NCI-H1105 treated with DMSO at 0.1 percent for 48 hours (cell line): ENCODE measurements at regions not wholly inside any gene's neighbourhood (a gene's known extent, or its start where the extent isn't known, plus 50 kb on each side); places are given as distances from the start of the nearest gene placed in this dataset.
"Not testable (repeated sequence)": the region's sequence is repeated elsewhere in the genome, so short reads cannot be mapped to it uniquely, and the experiment has no call there.

Experiments used
- DNase-seq: peaks from one replicate; lab custom pipeline; 2025; lab: John Stamatoyannopoulos, UW

DNA sequence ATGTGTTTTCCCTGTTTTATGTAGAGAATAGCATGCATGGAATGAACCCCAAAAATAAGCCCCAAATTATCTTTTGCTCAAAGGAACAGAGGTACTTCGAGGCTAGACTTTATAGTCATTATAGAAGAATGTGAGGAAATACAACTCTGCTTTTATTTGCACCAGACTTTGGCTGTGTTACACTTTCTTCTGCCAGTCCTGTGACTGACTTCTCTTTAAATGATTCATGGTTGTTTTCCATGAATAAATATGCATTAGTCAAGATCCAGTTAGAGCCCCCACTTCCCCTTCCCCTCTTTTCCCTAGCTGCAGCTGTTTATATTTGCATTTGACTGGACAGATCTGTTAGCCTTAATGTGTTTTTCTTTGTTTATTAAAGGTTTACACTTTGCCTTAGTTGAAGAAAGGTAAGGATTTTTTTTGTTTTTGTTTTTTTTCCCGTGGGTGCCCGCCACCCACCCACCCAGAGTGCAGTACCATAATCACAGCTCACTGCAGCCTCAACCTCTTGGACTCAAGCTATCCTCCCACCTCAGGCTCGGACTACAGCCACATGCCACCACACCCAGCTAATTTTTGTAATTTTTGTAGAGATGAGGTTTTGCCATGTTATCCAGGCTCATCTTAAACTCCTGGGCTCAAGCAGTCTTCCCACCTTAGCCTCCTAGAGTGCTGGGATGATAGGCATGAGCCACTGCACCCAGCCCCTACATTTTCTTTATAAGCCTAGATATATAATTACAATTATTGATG is 152.6 kb downstream of the CYB561 start:
- no peak for DNase-seq

DNA sequence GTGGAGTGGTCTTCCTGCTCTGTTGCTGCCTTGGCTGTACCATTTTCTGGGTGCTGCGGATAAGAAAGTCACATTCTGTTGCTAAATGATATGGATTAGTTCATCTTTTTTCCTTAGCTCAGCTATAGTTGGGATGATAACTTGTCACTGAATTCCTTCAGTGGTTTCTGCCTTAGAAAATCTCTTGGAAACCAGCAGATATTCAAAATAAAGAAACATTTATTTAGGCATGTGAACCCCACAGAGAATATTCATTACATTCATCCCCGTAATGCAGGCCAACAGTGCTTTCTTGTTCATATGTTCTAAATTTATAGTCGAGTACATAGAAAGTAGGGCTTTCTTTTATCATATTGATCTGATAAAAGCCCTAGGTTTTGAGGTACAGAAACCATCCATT is 151.3 kb downstream of the CYB561 start:
- no peak for DNase-seq

DNA sequence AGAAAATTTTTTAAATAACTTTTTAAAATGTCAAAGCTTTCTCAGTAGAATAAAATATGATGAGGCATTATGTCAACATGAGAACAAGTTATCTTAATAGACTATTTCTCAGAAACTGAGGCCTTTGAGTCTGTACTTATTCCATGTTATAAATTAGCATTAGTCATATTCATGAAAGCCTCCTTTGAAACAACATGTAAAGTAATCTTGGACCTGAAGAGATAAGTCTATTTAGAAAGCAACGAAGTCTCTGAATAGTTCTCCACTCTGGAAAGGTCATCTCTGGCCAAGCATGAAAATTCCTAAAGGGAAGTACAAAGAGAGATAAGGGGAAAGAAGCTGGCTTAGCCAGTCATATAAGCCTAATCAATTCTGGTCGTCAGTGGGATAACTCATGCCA is 150.8 kb downstream of the CYB561 start:
- no peak for DNase-seq

DNA sequence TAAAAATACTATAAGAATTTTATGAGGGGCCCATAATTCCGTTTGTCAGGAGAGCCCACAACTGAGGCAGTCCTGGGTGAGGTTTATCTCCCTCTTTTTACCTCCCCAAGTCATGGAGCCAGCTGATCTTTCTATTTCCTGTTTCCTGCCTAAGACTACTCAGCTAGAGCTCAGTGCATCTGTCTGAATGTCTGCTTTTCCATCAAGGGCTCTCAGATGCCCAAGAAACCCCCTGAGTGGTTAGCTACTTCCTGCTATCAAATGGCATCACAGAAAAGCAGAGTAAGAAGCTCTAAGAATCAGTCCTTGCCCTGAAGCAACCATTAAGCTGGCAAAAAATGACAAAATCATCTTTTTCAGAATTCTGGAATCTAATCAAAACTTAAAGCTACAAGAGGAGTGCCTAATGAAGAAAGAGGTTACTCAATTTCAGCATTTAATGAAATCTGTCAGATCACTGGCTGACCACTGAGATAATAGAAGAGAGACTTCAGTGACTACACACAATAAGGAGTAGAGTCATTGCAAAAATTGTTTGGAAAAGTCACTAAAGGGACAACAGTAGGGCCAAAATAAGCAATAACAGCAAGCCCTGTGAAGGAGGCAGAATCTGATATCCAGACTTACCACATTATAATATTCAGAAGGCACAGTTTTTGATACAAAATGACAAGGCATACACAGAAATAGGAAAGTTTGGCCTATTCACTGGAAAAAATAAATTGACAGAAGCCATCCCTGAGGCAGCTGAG is 150.1 kb downstream of the CYB561 start:
- DNase-seq, result no peak

DNA sequence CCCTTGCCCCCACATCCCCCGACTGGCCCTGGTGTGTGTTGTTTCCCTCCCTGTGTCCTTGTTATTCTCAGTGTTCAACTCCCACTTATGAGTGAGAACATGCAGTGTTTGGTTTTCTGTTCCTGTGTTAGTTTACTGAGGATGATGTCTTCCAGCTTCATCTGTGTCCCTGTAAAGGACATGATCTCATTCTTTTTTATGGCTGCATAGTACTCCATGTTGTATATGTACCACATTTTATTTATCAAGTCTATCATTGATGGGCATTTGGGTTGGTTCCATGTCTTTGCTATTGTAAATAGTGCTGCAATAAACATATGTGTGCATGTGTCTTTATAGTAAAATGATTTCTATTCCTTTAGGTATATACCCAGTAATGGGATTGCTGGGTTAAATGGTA is 147.2 kb downstream of the CYB561 start:
- not testable (repeated sequence) for DNase-seq

DNA sequence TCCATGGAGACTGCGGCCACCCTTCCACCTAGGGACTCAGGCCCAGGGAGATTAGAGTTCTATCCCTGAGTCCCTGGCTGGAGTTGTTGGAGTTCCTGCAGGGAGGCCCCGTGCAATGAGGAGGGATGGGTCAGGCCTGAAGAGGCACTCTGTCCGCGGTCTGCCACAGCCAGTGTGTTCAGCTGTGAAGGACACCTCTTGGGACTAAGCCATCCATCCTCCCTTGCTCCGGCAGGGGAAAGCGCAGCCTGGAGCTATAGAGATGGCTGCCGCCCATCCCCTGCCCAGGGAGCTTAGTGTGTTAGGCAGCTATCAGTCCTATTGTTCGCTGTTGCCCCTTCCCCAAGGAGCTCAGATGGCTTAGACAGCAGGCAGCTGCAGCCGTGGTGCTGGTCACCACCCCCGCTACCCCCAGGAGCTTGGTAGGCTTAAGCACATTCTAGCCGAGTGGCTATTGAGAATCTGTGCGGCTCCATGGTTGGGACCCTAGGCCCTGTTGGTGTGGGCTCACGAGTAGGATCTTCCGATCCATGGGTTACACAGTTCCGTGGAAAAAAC is 141.3 kb downstream of the CYB561 start:
- no peak for DNase-seq

DNA sequence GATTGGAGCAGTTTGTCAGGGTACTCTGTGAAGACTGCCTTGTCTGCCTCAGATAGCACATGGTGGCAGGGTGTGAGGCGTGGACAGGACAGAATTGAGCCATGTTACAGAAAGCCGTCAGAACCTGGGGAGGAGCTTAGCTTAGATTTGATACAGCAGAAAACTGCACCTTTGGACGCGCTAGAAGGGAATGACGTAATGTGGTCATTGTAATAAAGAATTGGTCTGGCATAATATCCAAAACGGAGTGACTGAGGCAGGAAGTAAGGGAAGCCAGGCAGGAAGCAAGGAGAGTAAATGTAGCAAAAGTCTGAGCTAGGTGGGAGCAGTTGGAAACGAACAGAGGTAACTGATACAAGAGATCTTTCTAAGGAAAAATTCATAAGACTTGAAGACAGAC is 140.2 kb downstream of the CYB561 start:
- no peak for DNase-seq

DNA sequence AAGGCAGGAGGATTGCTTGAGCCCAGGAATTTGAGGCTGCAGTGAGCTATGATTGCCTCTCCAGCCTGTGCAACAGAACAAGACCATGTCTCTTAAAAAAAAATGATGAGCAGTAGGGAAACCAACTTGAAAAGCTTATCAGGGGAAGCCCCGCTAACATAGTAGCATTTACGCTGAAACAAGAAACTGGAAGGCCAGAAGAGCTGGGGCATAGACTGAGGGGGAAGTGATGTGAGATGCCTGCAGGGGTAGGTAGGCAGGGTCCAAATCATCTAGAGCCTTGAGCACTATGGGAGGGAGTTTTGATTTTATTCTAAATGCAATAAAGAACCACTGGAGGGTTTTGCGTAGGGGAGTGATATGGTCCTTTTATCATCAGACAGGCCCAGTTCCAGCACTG is 139.3 kb downstream of the CYB561 start:
- DNase-seq, result no peak

DNA sequence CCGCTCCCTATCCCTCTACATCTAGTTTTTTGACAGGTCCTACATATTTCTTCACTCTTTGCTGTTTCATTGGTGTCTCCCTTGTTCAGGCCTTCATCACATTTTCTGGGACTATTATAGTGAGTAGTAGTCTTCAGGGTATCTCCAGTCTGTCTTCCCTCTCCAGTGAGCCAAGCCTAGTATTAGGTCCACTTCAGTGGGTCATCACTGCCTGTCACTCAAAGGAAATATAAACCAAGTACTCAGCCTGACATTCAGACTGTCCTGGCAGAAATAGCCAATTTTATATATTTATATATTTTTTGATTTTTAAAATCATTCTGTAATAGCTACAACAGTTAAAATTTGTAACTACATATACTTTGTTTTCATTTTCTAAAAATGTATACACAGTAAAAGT is 137.8 kb downstream of the CYB561 start:
- no peak for DNase-seq

DNA sequence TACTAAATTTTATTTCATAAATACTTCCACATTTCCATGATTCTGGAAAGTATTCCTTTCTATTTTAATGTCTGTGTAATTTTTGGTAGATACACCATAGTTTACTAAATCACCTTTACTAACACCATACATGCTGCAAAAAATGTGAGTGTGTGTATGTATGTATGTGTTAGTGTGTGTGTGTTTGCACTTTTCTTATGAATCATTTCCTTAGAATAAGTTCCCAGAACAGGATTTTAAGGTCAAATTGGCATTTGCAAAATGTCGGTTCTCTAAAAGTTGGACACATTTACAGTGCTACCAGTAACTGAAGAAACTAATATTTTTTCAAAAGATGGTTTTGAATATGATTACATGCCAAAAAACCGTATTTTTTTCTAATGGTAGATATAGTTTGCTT is 137.1 kb downstream of the CYB561 start:
- no peak for DNase-seq

DNA sequence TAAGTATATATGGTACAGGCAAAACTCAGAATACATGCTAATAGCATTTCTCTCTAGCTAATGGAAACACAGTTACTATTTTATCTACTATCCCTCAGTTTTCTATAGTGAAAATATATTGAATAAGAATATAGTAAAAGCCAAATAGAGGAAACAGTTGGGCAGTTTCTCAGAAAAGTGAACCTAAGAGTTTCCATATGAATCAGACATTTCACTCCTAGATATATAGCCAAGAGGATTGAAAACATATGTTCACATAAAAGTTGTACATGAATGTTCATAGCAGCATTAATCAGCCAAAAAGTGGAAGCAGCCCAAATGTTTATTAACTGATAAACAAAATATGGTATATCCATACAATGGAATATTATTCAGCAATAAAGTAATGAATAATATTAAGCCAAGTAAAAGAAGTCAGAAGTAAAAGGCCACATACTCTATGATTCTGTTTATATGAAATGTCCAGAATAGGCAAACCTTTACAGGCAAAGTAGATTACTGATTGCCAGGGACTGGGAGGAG is 134.6 kb downstream of the CYB561 start:
- DNase-seq, result no peak

DNA sequence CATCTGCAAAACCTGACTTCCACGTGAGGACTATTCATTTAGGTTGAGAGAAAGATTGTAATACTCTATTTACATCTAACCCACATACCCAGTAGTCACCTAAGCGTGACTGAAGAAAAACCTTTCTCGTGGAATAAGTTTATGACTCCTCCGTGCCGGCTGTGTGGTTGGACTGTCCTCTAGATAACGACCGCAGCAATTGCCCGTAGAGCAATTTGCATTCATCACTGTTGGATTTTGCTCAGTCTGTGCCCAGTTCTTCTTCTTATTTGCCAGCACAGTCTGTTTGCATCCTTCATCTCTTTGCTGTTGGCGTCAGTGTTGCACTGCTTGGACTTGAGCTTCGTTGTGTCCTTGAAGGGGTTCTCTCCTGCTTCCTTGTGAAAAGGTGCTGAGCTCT is 131.3 kb downstream of the CYB561 start:
- no peak for DNase-seq

DNA sequence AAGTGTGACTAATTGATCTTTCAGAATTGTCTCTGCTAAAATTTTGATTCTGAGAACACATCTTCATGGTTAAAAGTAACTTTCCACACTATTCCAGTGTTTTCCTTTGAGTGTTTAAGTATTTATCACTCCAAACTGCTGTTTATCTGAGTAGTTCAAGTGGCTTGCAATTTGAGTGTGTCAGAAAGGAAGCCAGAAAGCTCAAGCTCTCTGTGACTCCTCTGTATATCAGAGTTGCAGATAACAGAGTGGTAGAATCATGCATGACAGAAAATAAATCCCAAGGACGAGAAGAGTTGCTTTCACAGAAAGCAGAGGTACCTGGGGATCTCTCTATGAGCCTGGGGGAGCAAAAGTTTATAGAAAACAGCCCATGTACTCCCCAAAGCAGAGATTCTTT is 130.0 kb downstream of the CYB561 start:
- DNase-seq, result no peak

DNA sequence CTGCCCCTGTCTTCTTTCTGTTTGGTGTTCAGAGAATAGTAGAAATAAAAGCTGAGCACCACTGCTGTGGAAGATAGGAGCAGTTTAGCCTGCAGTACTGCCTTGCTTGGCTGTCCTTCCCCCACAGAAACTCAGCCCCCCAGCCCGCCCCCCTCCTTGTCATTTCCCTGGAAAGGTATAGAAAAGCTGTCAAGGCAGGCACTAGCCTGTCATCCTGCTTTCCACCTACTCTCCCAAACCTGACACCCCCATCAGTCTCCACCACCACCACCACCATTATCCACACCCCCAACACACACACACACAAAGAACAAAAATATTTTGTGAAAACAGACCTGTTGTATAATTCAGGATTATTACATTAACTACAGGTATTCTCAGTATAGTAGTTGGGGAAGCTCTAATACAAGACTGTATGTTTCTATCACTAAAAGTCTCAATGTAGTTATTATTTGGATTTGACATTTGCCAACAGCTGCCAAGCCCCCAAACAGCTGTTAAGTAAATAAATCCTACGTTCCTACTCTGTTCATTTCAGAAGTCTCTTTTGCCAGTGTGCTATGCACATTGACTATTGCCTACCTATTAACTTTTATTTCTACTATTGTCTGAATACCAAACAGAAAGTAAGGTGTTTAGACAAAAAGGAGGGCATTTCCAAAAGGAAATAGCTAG is 128.8 kb downstream of the CYB561 start:
- no peak for DNase-seq

DNA sequence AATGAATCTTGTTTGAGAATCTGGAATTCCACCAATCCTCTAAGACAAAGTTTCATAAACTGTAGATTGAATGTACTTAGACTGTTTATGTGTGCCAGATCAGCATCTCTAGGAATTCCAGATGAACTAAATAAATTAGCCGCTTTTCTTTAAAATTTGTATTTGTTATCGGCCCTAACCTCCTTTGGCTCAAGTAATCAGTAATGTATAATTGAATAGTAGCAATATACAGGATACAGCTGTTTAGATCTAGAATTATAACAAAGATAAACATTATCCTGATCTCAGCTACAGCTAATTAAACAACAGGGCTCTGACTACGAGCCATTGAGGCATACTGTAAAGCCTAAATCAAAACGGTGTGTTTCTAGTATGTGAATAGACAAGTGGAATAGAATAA is 120.3 kb downstream of the CYB561 start:
- no peak for DNase-seq

DNA sequence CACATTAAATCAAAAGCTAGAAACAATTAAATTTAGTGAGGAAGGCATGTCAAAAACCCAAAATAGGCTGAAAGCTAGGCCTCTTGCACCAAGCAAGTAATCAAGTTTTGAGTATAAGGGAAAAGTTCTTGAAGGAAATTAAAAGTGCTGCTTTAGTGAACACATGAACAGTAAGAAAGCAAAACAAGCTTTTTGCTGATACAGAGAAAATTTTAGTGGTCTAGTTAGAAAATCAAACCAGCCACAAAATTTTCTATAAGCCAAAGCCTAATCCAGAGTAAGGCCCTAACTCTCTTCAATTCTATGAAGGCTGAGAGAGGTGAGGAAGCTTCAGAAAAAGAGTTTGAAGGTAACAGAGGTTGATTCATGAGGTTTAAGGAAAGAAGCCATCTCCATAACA is 116.2 kb downstream of the CYB561 start:
- no peak for DNase-seq

DNA sequence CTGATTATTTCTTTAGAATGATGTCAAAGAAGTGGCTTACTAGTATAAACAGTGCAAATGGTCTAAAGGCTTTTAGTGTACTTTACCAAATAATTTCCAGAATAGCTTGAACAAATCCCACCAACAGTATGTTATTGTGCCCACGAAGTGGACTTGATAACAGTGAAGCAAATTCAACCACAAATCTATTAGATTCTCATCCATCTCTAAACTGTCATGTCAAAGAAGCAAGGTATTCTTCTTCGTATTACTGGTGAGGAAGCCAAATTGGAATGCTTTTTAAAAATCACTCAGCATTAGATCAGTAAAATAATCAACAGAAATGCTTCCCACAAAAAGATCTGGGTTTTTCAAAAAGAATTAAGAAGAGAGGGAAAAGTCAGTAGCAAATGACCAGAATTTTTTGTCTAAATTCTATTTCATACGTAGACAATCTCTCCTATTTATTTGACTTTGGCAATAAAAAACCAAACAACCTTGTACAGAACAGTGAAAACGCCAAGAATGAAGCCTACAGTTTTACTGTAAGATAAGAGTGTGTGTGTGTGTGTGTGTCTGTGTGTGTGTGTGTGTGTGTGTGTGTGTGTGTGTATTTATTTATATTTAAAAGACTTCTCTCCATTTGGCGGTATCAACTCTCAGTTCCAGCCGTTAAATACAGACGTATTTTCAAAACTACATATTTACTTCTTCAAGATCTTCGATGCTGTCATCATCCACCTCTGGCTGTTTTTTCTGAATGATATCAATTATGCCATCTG is 114.6 kb downstream of the CYB561 start:
- DNase-seq, result no peak

DNA sequence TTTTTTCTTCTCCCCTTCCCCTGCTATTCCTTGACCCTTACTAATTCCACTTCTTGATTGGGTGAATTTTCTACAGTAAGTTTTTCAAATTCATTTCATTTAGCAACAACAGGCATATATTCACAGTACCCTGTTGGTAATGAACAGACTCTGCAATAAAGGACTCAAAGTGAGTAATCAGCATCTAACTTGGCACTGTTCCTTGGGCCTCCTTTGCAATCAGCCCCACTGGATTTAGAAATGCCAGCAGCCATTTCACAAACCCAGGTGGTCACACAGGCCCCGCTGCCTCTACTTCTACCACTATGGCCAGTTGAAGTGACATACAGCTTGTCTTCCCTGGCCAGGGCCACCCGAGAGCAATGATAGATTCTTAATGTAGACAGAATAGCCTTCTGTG is 113.8 kb downstream of the CYB561 start:
- DNase-seq, result no peak

DNA sequence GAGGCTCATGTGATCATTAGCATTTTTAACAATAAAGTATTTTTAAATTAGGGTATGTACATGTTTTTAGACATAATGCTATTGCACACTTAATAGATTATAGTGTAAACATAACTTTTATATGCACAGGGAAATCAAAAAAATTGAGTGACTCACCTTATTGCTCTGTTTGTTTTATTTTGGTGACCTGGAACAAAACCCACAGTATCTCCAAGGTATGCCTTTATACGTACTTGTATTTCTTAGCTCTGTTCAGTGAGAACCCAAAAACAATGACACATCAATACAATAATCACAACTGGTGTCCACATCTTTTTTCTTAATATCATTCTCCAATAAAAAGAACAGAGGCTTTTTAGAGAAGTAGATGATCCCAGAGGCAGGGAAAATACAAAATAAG is 112.2 kb downstream of the CYB561 start:
- DNase-seq, result no peak

DNA sequence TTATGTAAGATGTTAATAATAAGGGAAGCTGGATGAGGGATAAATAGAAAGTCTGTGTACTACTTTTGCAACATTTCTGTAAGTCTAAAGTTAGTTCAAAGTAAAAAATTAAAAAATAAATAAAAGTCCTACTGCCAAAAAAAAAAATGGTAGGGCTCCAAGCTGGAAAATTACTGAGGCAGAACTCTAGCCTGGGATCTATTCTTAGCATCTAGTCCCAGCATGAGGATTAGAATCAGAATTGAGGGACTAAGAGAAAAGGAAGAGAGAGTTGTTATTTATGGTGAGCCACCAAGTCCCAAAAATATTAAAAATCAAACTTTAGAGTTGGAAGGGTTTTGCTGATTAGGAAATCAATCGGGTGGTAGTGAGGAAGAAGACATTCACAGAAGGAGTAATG is 110.3 kb downstream of the CYB561 start:
- no peak for DNase-seq

DNA sequence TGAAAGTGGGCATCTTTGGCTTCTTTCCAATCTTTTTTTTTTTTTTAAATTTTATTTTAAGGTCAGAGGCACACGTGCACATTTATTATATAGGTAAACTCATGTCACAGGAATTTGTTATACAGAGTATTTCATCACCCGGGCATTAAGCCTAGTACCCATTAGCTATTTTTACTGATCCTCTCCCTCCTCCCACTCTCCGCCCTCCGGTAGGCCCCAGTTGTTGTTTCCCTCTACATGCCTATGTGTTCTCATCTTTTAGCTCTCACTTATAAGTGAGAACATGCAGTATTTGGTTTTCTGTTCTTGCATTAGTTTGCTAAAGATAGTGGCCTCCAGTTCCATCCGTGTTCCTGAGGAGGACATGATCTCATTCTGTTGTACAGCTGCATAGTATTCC is 108.5 kb downstream of the CYB561 start:
- no peak for DNase-seq

DNA sequence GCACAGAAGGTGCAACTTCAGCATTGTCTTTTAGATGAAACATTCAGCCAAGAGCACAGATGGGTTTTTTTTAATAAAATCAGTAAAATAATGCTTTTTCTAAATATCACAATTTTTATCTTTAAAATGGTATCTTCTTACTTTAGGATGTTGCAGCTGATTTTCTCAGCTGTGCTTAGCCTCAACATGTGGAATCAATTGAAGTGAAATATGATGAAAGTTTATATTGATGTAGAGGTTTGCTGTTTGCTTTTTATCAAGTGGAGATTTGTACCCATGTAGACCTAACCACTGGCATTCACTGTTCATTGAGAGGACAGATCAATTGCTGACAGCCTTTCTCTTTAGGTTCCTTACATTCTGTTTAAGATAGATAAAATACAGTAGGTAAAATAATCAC is 107.8 kb downstream of the CYB561 start:
- DNase-seq, result no peak
